Erythroblast (primary cell): ENCODE measurements at regions not wholly inside any gene's neighbourhood (a gene's known extent, or its start where the extent isn't known, plus 50 kb on each side); places are given as distances from the start of the nearest gene placed in this dataset.

ENCODE experiments used
- DNase-seq, 2 experiments: peaks; one replicate each; lab custom pipeline; 2025; lab: John Stamatoyannopoulos, UW
- GATA1 ChIP-seq: IDR thresholded peaks from 2 replicates; pipeline ENCODE4 v1.6.1; 2011; ENCODE audit warnings: low read depth, mild to moderate bottlenecking, control low read depth, low read length, moderate library complexity
- POLR2A ChIP-seq: IDR thresholded peaks from 2 replicates; pipeline ENCODE4 v1.6.1; 2011; ENCODE audit warnings: mild to moderate bottlenecking, low read length

DNA sequence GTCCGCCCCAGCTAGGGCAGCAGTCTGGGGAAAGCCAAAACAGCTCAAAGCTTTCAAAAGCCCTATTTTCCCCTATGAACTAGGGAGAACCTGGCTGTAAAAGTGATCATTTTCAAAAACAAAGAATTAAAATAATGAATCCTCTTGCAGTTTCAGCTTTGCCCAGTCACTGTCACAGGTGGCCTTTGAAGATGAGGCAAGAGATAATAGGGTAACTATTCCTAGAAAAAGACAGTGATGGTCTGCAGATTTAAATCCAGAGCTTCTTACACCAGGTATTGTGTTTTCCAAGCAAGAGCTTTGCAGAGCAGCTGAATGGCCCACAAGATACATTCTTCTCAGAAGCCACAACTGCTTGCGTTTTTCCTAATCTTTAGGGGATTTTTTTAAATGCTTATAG, 80.2 kb upstream of the NUDT4 start:
- TF ChIP-seq GATA1 (no peak), POLR2A (no peak)
- no peak for DNase-seq

DNA sequence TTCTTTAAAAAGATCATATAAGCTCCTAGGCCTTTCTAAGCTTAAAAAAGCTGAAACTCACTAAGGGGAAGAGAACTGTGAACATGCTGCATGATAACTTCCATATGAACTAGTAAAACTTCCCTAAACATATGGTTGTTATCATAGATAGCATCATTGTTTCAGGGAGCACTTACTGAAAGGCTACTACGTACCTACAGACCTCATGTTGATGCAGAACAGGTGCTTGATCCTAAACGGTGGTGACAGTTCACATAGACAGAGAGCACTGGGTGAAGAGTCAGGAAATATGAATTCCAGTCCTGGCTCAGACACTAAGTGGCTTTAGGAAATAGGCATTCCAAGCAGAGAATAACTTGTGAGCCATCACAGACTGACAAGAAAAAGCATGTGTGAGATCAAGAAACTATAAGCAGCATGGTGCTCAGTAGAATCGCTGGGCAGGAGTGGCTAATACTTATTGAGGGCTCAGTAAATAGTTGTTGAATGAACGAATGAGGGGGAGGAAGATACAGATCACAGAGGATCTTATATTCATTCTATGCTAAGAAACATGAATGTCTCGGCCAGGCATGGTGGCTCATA, 78.4 kb upstream of the NUDT4 start:
- DNase-seq, result no peak
- TF ChIP-seq GATA1 (no peak), POLR2A (no peak)

DNA sequence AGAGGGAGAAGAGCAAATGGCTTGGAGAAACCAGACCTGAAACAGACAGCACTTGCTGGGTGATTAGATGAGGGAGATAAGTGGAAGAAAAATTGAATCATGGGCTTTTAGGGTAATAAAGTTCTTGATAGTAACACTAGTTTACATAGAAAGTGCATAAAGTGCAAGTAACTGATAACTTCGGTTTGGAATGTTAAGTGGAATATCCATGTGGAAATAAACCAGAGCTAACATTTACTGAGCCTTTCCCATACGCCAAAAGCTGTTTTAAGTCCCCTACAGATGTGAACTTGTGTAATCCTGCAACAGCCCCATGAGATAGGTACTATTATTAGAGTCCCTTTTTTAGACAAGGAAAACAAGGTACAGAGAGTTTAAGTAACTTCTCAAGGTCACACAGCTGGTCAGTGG, 77.1 kb upstream of the NUDT4 start:
- TF ChIP-seq GATA1 (no peak), POLR2A (no peak)

DNA sequence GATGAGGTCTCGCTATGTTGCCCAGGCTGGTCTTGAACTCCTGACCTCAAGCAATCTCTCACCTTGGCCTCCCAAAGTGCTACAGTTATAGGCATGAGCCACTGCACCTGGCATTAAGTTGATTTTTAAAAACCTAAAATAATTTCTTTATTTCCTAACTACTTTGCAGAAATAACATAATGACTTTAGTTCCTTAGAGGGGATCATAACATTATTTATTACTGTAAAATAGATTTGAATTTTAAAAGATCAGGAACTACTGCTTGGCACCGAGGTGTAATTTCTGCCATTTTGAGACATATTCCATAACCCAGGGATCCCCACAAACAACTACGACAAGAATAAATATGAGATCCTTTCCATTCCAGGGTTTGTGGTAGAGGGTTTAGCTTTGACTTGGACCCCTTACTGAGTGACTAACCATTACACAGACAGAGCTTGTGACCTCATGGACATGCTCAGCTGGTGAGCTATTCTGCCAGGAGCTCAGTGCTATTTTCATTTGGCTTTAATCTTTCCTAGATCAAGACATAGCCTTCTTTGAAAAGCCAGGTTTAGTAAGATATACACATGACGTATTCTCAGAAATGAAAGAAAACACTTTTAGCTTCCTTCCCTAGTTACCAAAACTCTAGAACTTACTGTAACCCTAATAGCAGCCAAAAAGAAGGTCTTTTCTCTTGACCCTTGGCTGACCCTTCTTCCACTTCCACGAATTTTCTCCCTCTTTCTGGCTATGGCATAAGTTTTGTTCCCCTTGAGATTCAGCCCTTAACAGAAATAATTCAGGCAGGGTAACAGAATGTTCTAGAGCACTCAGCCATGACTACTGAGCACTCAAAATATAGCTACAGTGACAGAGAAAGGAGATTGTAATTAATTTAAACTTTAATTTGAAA, 75.1 kb upstream of the NUDT4 start:
- DNase-seq, result no peak
- TF ChIP-seq POLR2A, result no peak
- TF ChIP-seq GATA1, result no peak

More for the DNA sequence above, 77.1 kb upstream of the NUDT4 start:
- peak; percentile 33 to 49 for DNase-seq

GRCh38 chr12:93306636-93307035, 71.1 kb upstream of the NUDT4 start:
- TF ChIP-seq POLR2A (no peak), GATA1 (no peak)
- DNase-seq, result peak; percentile 22 to 27

DNA sequence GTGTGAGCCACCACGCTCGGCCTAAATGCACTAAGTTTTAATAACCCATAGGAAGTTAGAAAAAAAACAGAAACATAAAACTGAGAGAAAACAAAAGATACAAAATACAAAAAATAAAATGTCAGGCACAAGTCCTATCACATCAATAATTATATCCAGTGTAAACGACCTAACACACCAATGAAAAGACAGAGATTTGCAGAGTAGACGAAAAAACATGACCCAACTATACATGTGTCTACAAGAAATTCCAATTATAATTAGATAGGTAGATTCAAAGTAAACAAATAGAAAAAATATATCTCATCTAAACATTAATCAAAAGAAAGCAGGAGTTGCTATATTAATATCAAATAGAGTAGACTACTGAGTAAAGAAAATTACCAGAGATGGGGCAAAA, 69.4 kb upstream of the NUDT4 start:
- no peak for TF ChIP-seq GATA1
- TF ChIP-seq POLR2A, result no peak

DNA sequence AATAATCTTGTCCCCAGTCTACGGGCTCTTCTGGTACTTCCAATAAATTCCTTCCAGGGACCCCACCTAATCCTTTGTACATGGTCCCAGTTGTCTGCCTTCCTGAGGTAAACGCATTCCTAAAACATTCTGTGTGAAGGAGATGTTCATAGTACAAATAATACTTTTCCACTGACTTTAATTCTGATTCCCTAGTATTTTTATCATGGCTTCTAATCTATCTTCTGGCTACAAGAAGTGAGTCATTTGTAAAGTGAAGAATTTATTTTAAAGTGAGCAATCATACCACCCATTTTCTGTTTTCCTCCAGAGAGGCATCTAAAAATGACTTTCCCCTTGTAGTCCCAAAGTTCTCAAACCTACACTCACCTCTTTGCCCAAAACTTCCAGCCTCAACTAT, 65.9 kb upstream of the NUDT4 start:
- no peak for DNase-seq
- TF ChIP-seq GATA1 (no peak), POLR2A (no peak)

More for the DNA sequence above, 69.4 kb upstream of the NUDT4 start:
- no peak for DNase-seq

GRCh38 chr12:93314177-93314497, 63.6 kb upstream of the NUDT4 start:
- no peak for DNase-seq
- TF ChIP-seq GATA1, result no peak
- no peak for TF ChIP-seq POLR2A

GRCh38 chr12:93315385-93315906, 62.3 kb upstream of the NUDT4 start:
- no peak for TF ChIP-seq GATA1
- no peak for TF ChIP-seq POLR2A
- DNase-seq, result peak in 1 of 2 experiments; percentile 66

DNA sequence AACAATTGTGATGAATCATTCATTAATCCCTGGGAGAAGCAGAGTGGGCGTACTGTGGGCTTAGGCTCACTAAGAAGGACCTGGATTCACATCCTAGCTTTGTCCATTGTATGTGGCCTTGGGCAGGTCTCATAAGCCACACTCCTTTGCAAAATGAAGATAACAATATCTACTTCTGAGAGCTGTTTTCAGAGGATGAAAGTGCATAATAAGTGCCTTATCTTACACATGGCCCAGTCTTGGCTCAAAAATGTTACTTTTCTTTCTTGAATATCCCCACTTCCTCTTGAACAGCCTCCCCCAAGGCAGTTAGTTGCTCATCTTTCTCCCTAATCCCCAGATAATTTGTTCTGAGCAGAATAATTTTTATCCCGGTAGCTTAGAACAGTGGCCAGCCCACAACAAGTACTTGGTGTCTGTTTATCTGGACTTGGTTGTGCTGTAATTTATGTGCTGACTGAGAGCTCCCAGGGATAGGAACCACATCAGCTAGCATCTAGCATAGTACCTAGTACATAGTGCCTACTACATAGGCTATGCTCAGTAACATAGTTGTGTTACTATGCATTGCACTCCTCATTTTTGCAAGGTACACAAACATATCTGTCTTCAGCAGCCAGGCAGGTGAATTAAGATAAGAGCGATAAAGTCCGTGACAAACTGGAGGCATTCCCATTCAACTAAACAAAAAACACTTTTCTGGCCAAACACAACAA, 61.7 kb upstream of the NUDT4 start:
- peak; percentile 93 to 98 for DNase-seq
- TF ChIP-seq POLR2A, result peak; percentile 67
- TF ChIP-seq GATA1, result peak; percentile 66

DNA sequence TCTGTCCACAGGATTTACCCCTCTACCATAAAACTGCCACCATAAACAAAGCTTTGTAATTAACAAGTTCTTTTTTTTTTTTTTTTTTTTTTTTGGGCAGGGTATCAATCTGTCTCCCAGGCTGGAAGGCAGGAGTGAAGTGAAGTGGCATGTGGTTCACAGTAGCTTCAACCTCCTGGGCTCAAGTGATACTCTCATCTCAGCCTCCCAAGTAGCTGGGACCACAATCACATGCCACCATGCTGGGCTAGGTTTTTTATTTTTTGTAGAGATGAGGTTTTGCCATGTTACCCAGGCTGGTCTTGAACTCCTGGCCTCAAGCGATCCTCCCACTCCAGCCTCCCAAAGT, 61.1 kb upstream of the NUDT4 start:
- TF ChIP-seq POLR2A (no peak), GATA1 (no peak)
- DNase-seq, result peak in 1 of 2 experiments; percentile 89

GRCh38 chr12:93317227-93317626, 60.5 kb upstream of the NUDT4 start:
- peak; percentile 72 to 74 for DNase-seq
- no peak for TF ChIP-seq POLR2A
- TF ChIP-seq GATA1, result no peak

GRCh38 chr12:93318720-93319522, 58.8 kb upstream of the NUDT4 start:
- TF ChIP-seq GATA1, result no peak
- TF ChIP-seq POLR2A, result no peak
- peak; percentile 73 to 85 for DNase-seq
